Suprapubic skin (tissue), 4 donors: ENCODE measurements at regions not wholly inside any gene's neighbourhood (a gene's known extent, or its start where the extent isn't known, plus 50 kb on each side); places are given as distances from the start of the nearest gene placed in this dataset.

Source experiments
- EP300 ChIP-seq: sonication (generic); formaldehyde crosslinking; IDR thresholded peaks from one replicate; pipeline ENCODE4 v1.6.1; 2017; ENCODE audit warnings: antibody characterized with exemption
- POLR2A ChIP-seq, 2 donors: fragments of 450-650 bp; IDR thresholded peaks; one replicate each; pipeline ENCODE4 v1.6.1; 2017; ENCODE audit warnings: antibody characterized with exemption in 2 of 2, mild to moderate bottlenecking in 2 of 2, moderate library complexity in 2 of 2
- POLR2AphosphoS5 ChIP-seq, 3 donors: sonication (generic); formaldehyde crosslinking; IDR thresholded peaks; one replicate each; pipeline ENCODE4 v1.6.1; 2017; ENCODE audit warnings: antibody characterized with exemption in 3 of 3
- TF ChIP-seq, protein P1 (sequence below), 2 donors: fragments of 200-600 bp in 1 of 2; fragments of 450-650 bp in 1 of 2; sonication (generic) in 1 of 2; IDR thresholded peaks; one replicate each; pipeline ENCODE4 v1.5.1; 2016 to 2019; ENCODE audit warnings: antibody characterized with exemption in 2 of 2, mild to moderate bottlenecking in 1 of 2, moderate library complexity in 1 of 2

DNA sequence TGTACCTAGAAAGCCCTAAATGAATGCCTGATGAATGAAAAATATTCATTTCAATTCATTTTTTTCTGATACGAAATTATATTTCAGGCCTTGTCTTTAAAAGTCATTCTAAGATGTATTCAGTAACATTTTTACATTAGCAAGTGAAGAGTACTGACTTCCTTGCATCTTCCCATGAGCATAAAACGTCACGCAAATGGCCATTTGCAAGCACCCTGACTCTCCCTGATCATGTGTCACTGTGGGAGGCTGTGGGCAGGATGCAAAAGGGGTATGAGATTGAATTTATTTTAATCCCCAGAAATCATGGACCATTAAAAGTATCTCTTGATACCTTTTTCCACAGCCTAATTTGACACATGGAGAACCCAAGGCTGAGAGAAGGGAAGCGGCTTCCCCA, 105.0 kb downstream of the BDH1 start:
- TF ChIP-seq, protein P1, sequence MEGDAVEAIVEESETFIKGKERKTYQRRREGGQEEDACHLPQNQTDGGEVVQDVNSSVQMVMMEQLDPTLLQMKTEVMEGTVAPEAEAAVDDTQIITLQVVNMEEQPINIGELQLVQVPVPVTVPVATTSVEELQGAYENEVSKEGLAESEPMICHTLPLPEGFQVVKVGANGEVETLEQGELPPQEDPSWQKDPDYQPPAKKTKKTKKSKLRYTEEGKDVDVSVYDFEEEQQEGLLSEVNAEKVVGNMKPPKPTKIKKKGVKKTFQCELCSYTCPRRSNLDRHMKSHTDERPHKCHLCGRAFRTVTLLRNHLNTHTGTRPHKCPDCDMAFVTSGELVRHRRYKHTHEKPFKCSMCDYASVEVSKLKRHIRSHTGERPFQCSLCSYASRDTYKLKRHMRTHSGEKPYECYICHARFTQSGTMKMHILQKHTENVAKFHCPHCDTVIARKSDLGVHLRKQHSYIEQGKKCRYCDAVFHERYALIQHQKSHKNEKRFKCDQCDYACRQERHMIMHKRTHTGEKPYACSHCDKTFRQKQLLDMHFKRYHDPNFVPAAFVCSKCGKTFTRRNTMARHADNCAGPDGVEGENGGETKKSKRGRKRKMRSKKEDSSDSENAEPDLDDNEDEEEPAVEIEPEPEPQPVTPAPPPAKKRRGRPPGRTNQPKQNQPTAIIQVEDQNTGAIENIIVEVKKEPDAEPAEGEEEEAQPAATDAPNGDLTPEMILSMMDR (IDR thresholded peaks at IDR 0.05), result no peak
- no peak for TF ChIP-seq EP300
- no peak for TF ChIP-seq POLR2AphosphoS5 (IDR thresholded peaks at IDR 0.05)
- TF ChIP-seq POLR2A (IDR thresholded peaks at IDR 0.05), result no peak
